NCI-H1048 (cell line): ENCODE measurements at regions not wholly inside any gene's neighbourhood (a gene's known extent, or its start where the extent isn't known, plus 50 kb on each side); places are given as distances from the start of the nearest gene placed in this dataset.
"Not testable (repeated sequence)": the region's sequence is repeated elsewhere in the genome, so short reads cannot be mapped to it uniquely, and the experiment has no call there.

Experiments used
- DNase-seq: peaks from one replicate; lab custom pipeline; 2025; lab: John Stamatoyannopoulos, UW

DNA sequence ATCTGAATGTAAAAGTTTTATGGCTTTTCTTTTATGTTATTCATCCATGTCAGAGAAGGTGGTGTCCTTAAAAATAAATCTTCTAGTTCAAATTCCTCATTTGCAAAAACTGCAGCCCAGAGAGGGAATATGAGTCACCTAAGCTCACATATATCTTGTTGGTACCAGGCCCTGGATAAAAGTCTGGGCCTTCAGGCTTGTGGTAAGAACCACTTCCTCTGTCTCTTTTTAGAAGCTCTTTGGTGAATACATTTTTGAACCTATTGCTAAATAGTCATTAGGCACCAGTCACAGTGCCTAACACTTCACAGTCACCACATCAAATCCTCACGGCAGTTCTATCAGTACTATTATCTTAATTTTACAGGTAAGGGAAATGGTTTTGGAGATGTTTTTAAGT is 199.2 kb downstream of the KCNS3 start:
- no peak for DNase-seq

DNA sequence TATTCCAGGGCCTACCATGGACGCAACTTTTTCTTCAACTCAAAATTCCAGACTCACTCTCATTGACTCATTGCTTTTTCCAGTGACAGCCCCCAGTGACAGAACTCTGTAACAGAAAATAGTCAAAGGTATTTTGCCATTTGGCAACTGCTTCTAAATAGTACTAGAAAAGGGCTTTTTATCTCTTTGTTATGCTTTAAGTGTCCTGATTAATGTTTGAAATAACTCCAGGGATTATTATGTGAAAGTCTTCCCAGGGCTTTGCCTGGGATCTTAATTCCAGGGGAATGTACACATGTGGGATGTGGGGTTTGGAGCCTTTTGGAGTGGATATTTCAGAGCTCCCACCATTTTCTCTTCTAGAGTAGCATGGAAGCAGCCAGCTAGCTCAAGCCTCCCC is 198.8 kb downstream of the KCNS3 start:
- no peak for DNase-seq

DNA sequence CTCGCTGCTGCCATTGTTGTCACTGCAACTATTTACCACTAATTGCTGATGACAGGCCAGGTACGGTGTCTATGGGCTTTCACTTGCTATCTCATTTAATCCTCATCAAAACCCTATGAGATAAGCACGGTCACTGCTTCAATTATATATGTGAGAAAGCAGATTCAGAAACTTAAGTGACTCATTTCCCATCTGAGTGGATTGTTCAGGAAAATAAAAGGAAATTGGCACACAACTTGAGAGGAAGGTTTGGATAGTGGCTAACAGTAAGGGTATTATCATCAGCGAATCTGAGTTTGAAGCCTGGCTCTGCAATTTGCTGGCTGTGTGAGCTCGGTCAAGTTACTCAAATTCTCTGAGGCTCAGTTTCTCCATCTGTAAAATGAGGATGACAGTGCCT is 196.0 kb downstream of the KCNS3 start:
- no peak for DNase-seq

DNA sequence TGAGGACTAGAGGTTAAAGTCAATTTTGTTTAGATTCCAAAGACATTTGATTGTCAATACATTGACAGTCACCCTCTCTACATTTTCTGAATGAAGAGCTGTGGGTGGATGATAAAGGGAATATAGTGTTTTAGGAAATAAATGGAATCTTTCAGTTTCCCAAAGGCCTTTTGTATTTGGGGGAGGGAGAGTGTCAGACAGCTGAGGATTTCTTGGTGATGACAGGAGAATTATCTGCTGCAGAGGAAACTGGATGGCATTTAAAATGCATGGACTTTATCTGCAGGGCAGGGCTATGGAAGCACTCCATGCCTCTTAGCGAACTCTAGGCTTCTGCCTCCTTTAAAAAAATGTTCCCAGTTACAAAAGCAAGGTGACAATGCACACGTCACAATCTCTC is 195.1 kb downstream of the KCNS3 start:
- DNase-seq: no peak

DNA sequence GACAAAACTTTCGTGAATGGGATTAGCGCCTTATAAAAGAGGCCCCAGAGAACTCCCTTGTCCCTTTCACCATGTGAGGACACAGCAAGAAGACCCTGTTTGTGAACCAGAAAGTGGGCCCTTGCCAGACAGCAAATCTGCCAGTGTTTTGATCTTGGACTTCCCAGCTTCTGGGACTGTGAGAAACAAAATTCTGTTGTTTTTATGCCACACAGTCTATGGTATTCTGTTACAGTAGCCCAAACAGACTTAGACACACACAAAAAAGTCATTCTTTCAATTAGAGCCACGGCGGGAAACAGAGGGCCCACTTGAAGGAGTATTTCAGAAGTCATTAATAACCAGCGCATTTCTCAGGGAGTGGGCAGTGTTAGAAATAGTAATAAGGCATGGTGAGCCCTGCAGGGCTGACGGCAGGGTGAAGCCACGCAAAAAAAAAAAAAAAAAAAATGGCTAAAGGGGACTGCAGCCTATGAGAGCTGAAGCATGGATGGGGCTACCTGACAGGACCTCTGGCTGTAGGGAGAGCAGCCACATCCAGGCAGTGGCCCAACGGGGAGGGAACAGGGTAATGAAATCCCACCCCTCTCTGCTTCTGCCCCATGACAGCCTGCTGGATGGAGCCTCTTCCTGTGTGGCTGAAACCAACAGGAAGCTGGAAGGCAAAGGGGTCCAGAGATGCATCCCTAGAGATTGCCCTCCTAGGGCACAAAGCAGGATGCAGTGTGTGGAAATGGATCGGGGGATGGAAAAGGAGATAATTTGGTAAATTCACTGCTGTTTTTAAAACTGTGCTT is 189.3 kb downstream of the KCNS3 start:
- no peak for DNase-seq

DNA sequence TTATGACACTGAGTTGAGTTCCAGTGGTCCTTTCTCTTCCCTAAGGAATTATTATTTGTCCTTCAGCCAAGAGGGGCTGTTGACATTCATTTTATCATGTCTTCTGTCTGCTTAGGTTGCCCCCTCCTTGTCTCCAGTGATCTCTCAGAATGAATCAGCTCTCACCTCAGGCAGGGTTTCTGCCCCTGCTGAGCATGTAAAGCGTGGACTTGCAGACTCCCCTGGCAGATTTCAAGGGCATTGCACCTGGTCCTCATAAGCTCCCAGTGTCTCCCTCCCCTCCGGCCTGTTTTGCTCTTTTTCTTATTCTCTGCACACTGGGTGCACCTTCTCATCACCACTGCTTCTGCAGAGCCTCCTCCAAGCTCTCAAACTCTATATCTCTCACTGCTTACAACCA is 188.4 kb downstream of the KCNS3 start:
- no peak for DNase-seq

DNA sequence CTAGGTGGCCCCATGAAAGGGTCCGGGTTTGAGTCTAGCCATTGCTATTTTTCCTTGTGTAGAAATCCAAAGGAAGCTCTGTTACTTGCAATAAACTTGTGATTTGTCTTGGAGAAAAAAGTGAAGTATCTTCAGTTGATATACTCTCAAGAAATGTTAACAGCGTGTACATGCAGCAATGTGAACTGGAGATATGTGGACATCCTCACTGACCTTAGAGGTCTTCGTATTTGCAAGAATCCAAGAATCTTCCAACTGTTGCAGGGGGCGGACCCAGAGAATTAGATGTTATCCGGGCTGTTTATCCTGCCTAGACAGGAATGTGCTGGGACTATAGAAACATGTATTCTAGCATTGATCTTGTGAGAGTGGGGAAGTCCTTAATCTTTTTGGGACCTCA is 187.6 kb downstream of the KCNS3 start:
- DNase-seq: no peak

DNA sequence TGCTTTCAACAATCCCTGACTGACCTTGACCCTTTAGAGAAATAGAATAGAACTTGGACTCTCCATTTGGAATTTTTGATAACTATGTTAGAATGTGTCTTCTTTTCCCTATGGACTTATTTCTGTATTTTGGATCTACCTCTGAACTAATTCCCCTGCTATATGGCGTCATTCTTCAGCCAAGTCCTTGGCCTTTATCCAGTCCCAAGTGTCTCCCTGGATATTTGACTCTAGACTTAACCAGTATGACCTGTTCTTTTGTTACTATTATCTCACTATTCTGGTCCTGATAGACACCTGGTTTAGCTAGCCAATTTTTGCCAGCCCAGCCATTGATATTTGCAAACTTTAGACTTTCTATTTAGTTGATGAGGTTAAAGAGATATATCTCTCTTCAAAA is 186.8 kb downstream of the KCNS3 start:
- no peak for DNase-seq

DNA sequence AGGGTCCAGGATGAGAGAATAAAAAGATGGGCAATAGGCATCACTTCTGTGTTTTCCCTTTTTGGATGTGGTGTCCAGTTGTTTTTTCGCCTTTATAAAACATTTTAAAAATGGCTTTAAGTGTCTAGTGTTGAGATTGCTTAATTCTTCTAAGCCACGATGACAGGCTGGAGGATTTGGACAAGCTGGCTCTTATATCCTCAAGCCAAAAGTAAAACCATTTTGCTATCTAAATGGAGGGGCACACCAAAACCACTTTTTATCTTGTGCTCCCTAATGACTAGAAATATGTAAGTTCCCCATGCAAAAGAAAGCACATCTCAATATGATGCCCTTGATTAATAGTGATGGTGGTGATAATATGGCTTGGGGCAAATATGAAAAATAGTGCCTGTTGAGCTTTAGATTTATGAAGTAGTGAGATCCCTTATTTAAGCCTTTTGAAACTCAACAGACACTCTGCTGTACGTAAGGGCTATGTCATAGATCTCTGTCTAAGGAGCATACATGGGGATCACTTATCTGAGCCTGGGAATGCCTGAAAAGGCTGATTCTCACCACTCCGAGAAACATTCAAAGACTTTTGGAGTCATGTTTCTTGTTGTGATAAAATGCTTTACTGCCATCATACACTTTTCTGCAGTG is 185.5 kb downstream of the KCNS3 start:
- DNase-seq: no peak

DNA sequence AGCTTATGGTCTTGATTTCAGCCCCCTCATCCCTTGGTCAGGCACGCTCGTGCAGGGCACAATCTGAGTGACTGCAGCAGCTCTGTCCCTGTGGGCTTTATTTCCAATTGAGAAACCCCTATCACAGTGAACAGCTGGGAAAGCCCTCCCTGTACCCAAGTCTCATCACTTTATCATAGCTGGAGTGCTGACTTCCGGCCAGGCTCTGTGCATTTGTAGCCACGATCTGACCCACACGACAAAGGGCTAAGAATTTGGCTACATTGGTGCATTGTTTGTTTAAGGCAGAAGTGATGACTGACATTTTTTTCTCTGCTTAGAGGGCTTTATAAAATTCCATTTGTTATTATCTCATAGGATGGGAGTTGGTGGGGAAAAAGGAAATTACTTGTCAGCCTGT is 184.4 kb downstream of the KCNS3 start:
- DNase-seq: no peak

DNA sequence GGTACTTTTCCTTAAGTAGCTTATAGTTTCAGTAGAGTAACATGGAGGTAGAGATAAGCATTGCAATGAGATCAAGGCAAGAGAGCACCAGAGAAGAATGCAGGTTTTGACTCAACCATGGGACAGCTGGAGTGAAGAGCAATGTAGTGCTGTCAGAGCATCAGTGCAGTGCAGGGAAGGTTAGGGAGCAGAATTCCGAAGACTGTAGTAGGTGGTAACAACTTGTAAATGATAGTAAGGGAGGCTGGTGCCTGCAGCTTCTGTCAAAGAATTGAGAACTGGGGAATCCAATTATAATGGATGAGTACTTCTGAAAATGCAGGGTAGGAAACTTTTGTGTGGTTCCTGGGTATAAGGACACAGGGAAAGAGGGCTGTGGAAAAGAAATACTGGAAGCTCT is 183.2 kb downstream of the KCNS3 start:
- DNase-seq: no peak

DNA sequence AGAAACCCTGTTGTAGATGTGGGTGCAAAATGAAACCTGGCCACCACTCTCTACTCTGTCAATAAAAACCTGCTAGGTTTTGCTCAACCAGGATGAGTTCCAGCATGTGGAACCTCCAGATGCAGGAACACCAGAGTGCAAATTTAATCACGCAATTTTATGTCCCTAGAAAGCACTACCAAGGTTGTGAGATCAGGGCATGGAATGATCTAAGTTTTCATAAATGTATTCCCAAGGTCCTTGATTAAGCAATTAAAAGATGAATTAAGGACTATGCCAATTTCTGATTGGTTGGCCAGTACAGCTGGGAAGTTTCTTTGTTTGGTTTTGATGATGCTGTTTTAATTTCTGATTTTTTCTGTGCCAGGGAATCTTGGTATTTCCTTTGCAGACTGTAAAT is 179.2 kb downstream of the KCNS3 start:
- no peak for DNase-seq

DNA sequence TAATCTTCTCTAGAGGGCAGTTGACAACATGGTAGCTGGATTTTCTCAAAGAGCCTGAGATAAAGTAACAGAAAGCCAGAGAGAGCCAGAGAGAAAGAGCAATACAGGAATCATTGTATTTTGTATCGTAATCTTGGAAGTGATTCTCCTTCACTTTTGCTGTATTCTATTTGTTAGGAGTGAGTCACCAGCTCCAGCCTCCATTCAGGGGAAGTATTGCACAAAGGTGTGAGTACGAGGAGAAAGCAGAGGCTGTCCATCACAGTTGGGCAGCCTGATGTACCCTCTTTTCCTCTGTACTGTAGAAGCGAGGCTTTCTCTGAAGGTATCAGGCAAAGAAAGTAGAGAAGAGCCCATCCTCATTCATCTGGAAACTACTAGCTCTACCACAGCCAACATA is 176.8 kb downstream of the KCNS3 start:
- no peak for DNase-seq

DNA sequence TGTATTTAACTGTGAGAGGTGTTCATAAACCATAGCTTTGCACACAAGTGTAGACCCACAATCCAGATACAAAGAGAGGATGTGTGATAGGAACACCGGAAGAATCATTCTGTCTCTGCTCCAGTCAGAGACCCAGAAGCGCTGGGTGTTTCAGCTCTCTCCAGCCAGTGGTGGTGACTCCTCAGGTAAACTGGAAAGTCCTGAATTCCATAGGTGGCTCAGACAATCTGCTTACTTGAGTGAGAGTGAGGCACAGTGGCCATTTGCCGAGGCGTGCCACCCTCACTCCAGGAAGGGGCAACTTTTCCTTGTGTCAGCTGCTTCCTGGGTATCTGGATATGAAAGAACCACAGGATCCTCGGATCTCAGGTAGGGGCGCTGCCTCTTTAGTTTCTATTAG is 171.5 kb downstream of the KCNS3 start:
- DNase-seq: no peak

DNA sequence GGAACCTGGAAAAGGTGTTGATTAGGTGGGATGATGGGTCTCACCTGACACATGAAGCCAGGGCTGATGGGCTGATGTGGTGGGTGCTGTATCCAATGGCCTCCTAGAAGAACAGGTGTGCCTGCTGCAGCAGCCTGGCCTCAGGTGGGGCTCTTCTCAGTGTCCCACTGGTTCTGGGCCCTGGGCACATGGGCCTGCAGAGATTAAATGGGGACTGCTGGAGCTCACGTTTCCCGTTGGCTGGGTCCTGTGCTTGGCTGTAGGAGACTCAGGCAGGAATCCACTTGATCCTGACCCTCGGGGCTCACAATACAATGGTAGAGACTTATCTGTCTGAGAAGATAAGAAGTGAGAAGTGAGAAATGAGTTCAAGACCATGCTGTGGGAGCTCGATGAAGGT is 170.9 kb downstream of the KCNS3 start:
- DNase-seq: no peak

DNA sequence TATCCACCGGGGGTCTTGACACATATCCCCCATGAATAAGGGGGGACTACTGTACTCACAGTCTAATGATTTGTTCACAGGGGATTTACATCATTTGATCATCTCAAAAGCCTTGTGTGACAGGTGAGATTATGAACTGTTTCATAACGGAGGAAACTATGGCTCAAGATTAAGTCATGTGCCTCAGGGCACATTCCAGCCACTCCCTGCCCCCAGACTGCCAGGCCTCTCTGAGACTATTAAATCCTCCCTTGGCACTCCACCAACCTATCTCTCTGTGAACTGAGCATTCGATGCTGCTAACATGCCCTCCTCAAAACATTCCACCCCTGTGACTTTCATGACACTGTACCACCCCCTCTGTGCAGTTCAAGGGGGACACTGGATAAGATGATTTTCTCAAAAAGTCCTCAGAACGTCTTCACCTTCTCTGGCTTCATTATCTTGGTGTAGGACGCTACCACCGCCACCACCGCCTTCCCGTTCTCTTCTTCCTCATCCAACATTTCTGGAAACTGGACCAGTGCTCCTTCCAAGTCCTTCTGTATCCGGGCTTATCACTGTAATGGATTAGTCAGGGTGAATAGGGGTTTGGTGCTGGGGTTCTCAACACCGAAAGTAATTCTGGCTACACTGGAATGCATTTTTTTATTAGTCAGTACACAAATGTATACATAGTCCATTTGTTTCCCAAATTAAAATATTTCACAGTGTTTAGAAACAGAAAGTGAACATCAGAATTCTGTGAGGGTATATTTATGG is 169.6 kb downstream of the KCNS3 start:
- peak; percentile 52 for DNase-seq

DNA sequence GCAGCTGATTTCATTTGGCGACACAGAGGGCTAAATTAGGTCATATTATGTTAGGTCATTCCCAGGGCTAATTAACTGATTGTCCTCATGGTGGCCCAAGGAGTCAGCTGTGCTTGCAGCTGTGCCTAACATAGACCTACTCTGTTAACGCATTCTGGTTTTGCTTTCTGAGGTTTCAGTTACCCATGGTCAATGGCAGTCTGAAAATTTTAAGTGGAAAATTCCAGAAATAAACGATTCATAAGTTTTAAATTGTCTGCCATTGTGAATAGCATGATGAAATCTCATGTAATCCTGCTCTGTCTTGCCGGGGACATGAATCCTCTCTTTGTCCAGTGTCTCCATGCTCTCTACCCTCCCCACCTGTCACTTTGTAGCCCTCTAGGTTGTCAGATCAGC is 168.7 kb downstream of the KCNS3 start:
- DNase-seq: no peak

DNA sequence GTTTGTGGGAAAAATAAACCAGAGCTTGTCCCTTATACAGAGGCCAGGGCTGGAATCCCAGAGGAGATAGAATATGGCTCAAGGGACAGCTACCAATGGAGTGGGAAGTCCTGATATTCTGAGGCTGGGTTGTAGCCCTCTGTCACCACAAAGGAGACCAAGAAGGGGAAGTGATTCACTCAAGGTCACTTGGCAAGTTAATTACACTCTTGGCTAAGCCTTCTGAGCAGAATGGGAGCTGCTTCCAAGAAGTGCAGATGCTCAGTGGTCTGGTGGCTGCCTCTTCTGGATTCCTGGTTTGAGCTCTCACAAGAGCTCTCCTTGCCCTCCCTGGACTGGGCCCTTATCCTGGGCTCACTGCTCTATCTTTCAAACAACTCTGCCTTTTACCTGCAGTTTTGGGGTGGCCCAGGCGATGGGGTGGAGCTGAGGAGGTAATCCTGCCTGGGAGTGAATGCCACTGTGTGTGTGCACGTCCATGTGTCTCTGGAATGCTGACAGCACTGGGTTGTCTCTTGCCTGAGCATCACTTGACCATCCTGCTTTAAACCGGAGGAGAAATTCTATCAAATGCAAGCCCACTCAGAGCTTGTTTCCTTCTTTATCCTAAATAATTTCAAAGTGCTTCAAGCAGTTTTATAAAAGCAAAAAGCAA is 168.2 kb downstream of the KCNS3 start:
- no peak for DNase-seq

DNA sequence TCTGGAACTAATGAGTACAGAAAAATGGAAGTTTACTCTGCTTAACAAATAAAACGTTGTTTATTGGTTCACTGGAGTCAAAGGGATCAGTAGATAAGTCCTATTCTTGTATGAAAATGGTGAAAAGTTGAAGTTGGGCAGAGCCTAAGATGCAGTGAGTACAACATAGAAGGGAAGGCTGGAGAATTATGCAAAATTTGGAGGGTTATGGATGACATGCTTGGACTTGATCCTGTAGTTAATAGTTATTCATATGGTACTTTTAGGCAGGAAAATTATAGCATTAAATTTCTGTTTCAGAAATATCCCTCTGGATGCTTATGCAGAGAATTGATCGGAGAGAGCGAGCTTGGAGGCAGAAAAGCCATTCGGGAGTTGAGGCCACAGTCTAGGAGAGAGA is 167.6 kb downstream of the KCNS3 start:
- DNase-seq: no peak

DNA sequence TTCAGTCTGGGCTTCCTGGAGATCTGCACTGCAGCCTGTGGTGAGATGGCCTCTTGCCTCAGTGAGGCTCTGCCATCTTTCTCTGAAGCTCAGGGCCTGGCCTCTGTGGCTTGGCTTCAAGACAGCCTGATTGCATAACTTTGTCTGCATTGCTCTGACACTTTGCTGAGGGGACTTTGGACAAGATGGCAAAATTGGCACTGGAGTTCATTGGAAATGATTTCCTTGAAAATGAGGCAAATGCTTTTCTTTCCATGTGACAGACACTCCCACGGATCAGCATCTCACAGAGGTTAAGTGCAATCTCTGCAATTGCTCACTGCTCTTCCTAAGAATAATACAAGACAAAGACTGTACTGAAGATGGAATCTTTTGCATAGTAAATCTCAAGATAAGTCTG is 166.8 kb downstream of the KCNS3 start:
- no peak for DNase-seq

DNA sequence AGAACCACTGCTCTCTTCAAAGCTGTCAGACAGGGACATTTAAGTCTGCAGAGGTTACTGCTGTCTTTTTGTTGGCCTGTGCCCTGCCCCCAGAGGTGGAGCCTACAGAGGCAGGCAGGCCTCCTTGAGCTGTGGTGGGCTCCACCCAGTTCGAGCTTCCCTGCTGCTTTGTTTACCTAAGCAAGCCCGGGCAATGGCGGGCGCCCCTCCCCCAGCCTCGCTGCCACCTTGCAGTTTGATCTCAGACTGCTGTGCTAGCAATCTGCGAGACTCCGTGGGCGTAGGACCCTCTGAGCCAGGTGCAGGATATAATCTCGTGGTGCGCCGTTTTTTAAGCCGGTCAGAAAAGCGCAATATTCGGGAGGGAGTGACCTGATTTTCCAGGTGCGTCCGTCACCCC is 138.9 kb downstream of the KCNS3 start:
- not testable (repeated sequence) for DNase-seq

DNA sequence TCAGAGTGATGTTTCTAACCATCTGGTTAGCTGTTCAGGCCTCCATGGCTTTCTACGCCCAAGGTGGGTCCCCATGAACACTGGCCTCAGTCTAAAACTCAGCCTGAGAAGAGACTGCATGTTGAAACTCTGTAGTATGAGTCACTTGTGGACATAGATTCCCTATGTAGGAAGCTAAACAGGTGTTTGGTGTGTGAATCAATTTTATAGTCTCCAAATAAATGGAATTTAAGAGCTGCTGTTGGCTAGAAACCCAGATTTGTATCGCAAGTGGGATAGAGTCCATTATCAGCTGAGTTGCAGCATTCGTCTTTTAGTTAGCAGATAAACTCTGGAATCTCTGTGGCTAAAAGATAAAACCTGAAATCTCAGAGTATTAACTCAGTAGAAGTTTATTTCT is 131.4 kb downstream of the KCNS3 start:
- no peak for DNase-seq

DNA sequence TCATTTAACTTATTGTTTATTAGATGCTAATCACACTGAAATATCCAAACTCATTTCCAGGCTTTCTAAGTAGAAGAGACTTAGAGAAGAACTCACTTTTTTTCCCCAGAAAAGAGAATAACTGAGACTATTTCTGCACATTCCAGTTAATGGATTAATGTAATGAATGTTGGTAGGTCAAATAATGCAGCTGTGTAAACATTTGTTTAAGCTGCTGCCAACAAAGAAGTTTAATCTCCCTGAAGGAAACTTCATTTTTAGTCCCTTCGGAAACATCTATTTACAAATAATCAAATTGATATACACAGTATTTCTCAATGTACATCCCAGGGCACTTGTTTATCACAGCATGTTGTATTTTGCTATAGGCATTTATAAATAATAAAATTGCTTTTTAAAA is 126.9 kb downstream of the KCNS3 start:
- no peak for DNase-seq
